Muscle of leg (tissue), 3 donors: ENCODE measurements at regions not wholly inside any gene's neighbourhood (a gene's known extent, or its start where the extent isn't known, plus 50 kb on each side); places are given as distances from the start of the nearest gene placed in this dataset.
"Not testable (repeated sequence)": the region's sequence is repeated elsewhere in the genome, so short reads cannot be mapped to it uniquely, and the experiment has no call there.

ENCODE experiments used
- DNase-seq: peaks from one replicate; pipeline ENCODE4 v3.0.0; 2013
- H3K27ac ChIP-seq: one replicate; pipeline ENCODE4 v1.5.1; 2013; ENCODE audit warnings: mild to moderate bottlenecking, low read length, control low read depth
- H3K27me3 ChIP-seq: one replicate; pipeline ENCODE4 v1.6.1; 2013; ENCODE audit warnings: low read length; ENCODE audit not compliant: control insufficient read depth, insufficient read depth
- H3K36me3 ChIP-seq: one replicate; pipeline ENCODE4 v1.6.1; 2013; ENCODE audit warnings: low read length; ENCODE audit not compliant: control insufficient read depth, insufficient read depth
- H3K4me1 ChIP-seq: one replicate; pipeline ENCODE4 v1.6.1; 2013; ENCODE audit warnings: low read length; ENCODE audit not compliant: control insufficient read depth, insufficient read depth
- H3K4me3 ChIP-seq: one replicate; pipeline ENCODE4 v1.5.1; 2013; ENCODE audit warnings: low read length, control low read depth
- H3K9me3 ChIP-seq: replicated peaks from 2 replicates; pipeline ENCODE4 v1.6.1; 2013; ENCODE audit warnings: low read depth, low read length; ENCODE audit not compliant: control insufficient read depth
- WGBS: methylation state at CpG from one replicate; pipeline ENCODE4 v1.1.5; 2013; ENCODE audit warnings: missing lambda C conversion rate; ENCODE audit not compliant: insufficient coverage; 5-methylcytosine and 5-hydroxymethylcytosine counted together

DNA sequence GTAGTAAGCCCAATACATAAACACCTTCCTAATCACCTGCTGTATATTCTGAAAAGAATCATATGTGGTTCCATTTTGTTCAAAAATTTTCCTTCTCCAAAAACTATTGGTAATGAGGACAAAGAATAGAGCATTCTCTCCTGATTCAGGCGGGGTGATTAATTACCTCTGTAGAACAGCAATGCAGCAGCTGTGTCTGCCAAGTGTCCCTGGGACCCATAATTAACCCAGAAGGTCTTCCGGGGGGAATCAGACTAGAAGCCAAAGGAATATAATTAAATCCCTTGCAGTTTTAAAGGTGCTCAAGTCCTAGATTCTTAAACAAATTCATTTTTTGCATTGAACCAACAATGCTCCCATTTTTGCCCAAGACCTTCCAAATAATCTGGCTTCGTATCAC lies 60.3 kb upstream of the ABLIM1 start:
- no peak for DNase-seq
- Histone ChIP-seq H3K36me3 (no peaks in the 10 kb centered on the region), H3K27ac (no peak overlapping the region), H3K4me1 (peaks cover 10% of the 10 kb centered on the region), H3K4me3 (no peak overlapping the region), H3K9me3 (no peaks in the 10 kb centered on the region), H3K27me3 (no peaks in the 10 kb centered on the region)
- WGBS: 71% methylated on average over 1 of the region's 3 CpGs

DNA sequence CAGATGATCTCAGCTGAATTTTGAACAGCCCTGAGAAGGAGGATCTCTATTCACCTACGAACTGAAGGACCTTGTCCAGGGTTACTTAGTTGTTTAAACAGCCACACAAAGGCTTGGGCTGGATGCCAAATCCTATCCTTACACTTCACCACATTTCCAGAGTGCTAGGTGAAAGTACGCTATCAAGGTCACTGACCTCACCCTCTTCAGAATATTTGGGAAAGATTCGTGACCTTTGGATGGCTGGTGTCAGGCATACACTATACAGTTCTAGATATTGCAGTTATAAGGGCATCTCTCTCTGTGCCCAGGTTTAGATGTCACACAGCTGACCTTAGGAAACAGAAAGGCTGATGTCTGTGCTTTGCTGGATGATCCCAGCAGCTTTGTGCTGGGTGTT lies 61.2 kb upstream of the ABLIM1 start:
- no peak overlapping the region for H3K27ac ChIP-seq
- H3K36me3 ChIP-seq: no peaks in the 10 kb centered on the region
- DNase-seq: no peak
- H3K4me1 ChIP-seq: peaks cover 6% of the 10 kb centered on the region
- no CpG with 5 or more reads among the region's 3 CpGs for WGBS
- no peaks in the 10 kb centered on the region for H3K27me3 ChIP-seq
- H3K9me3 ChIP-seq: no peaks in the 10 kb centered on the region
- H3K4me3 ChIP-seq: no peak overlapping the region

GRCh38 chr10:114720023-114720422 lies 61.9 kb upstream of the ABLIM1 start:
- not testable (repeated sequence) for H3K4me1 ChIP-seq, H3K27me3 ChIP-seq, H3K36me3 ChIP-seq, DNase-seq, H3K27ac ChIP-seq, H3K9me3 ChIP-seq, H3K4me3 ChIP-seq
- WGBS: no CpG with 5 or more reads among the region's 1 CpG

DNA sequence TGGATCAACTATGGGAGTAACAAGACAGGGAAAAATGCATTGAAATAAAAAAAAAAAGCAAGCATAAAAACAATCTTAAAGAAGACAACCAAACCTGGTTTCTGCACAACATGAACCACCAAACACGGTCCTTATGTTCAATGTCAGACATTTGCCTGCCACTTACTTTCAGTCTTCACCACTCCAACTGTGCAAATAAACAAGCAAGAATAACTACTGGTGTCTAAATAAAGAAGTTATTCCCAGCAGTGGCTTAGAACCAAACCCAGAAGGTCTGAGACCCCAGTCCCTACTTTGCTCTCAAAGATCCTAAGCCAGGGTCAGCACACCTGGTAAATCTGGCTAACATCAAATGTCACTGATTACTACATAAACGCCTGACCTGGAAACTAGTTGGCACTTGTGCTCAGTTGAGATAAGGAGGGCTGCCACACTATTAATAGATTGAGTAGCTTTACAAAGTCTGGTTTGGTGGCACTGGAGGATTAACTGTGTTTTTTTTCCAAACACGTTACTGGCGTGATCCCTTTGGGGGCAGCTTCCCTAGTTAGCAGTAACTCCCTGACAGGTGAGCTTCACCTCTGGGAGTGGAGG lies 62.7 kb upstream of the ABLIM1 start:
- peaks cover 3% of the 10 kb centered on the region for H3K4me1 ChIP-seq
- no peak for DNase-seq
- no peaks in the 10 kb centered on the region for H3K9me3 ChIP-seq
- no peak overlapping the region for H3K27ac ChIP-seq
- no peak overlapping the region for H3K4me3 ChIP-seq
- WGBS: 39% methylated on average over 2 of the region's 4 CpGs
- H3K36me3 ChIP-seq: no peaks in the 10 kb centered on the region
- no peaks in the 10 kb centered on the region for H3K27me3 ChIP-seq

- not testable (repeated sequence) for H3K27ac ChIP-seq, H3K36me3 ChIP-seq
Measured at GRCh38 chr10:114722136-114722535, 64.1 kb upstream of the ABLIM1 start.

GRCh38 chr10:114723361-114723760 lies 65.3 kb upstream of the ABLIM1 start:
- no CpG with 5 or more reads among the region's 1 CpG for WGBS
- no peaks in the 10 kb centered on the region for H3K36me3 ChIP-seq
- H3K4me3 ChIP-seq: no peak overlapping the region
- H3K9me3 ChIP-seq: peaks cover 2% of the 10 kb centered on the region
- peaks cover 3% of the 10 kb centered on the region for H3K4me1 ChIP-seq
- no peaks in the 10 kb centered on the region for H3K27me3 ChIP-seq
- no peak for DNase-seq
- H3K27ac ChIP-seq: no peak overlapping the region

More at GRCh38 chr10:114722136-114722535, 64.1 kb upstream of the ABLIM1 start:
- H3K4me3 ChIP-seq, DNase-seq, H3K27me3 ChIP-seq, H3K4me1 ChIP-seq, H3K9me3 ChIP-seq: not testable (repeated sequence)
- no CpG with 5 or more reads among the region's 3 CpGs for WGBS

GRCh38 chr10:114723991-114724715 lies 66.1 kb upstream of the ABLIM1 start:
- no peak overlapping the region for H3K4me3 ChIP-seq
- H3K9me3 ChIP-seq: peaks cover 2% of the 10 kb centered on the region
- DNase-seq: no peak
- peaks cover 3% of the 10 kb centered on the region for H3K4me1 ChIP-seq
- no peak overlapping the region for H3K27ac ChIP-seq
- peaks cover 1% of the 10 kb centered on the region for H3K27me3 ChIP-seq
- H3K36me3 ChIP-seq: no peaks in the 10 kb centered on the region
- no CpG with 5 or more reads among the region's 3 CpGs for WGBS

- Histone ChIP-seq H3K36me3 (no peaks in the 10 kb centered on the region), H3K4me3 (no peak overlapping the region), H3K27ac (no peak overlapping the region), H3K27me3 (peaks cover 2% of the 10 kb centered on the region), H3K4me1 (peaks cover 3% of the 10 kb centered on the region), H3K9me3 (peaks cover 2% of the 10 kb centered on the region)
- DNase-seq: no peak
- 100% methylated on average over 1 of the region's 3 CpGs for WGBS
Measured at GRCh38 chr10:114724716-114725106, 66.6 kb upstream of the ABLIM1 start.

DNA sequence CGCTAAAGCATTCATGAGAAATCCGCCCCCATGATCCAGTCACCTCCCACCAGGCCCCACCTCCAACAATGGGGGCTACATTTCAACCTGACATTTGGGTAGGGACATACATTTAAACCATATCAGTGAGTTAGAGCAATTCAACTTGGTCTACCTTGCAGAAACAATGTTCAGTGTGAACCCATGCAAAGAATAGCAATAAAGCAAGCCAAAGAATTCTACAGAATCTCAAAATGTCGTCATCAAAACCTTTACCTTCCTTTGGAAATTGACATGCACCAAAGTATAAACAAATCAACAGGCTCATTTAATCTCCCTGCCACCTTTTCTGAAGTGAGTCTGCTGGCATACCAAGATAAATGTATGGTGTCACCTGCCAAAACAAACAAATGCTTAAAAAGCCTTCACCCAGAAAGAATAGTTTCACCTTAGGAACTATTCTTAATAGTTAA lies 68.8 kb upstream of the ABLIM1 start:
- no peak overlapping the region for H3K27ac ChIP-seq
- H3K9me3 ChIP-seq: peaks cover 2% of the 10 kb centered on the region
- no peak overlapping the region for H3K4me3 ChIP-seq
- no peaks in the 10 kb centered on the region for H3K36me3 ChIP-seq
- 80% methylated on average over 1 of the region's 3 CpGs for WGBS
- DNase-seq: no peak
- peaks cover 2% of the 10 kb centered on the region for H3K27me3 ChIP-seq
- H3K4me1 ChIP-seq: no peaks in the 10 kb centered on the region

- no CpG with 5 or more reads among the region's 4 CpGs for WGBS
- H3K9me3 ChIP-seq: peaks cover 2% of the 10 kb centered on the region
- no peaks in the 10 kb centered on the region for H3K4me1 ChIP-seq
- no peak for DNase-seq
- no peak overlapping the region for H3K4me3 ChIP-seq
- H3K27me3 ChIP-seq: peaks cover 2% of the 10 kb centered on the region
- no peak overlapping the region for H3K27ac ChIP-seq
- no peaks in the 10 kb centered on the region for H3K36me3 ChIP-seq
Measured at GRCh38 chr10:114728325-114728724, 70.2 kb upstream of the ABLIM1 start.
